Endothelial cell (in vitro differentiated cells): ENCODE measurements at regions not wholly inside any gene's neighbourhood (a gene's known extent, or its start where the extent isn't known, plus 50 kb on each side); places are given as distances from the start of the nearest gene placed in this dataset.

ENCODE experiments used
- DNase-seq: peaks from one replicate; pipeline ENCODE4 v3.0.0; 2021; ENCODE audit warnings: low spot score
- H3K27ac Mint-ChIP-seq: one replicate; pipeline ENCODE4 v1.8.0; 2021; ENCODE audit warnings: mixed read lengths, inconsistent platforms; ENCODE audit not compliant: unreplicated experiment
- H3K27me3 Mint-ChIP-seq: one replicate; pipeline ENCODE4 v1.8.0; 2021; ENCODE audit warnings: mild to moderate bottlenecking, moderate library complexity, mixed read lengths, inconsistent platforms; ENCODE audit not compliant: unreplicated experiment
- H3K36me3 Mint-ChIP-seq: one replicate; pipeline ENCODE4 v1.8.0; 2021; ENCODE audit warnings: mild to moderate bottlenecking, low read depth, mixed read lengths, inconsistent platforms; ENCODE audit not compliant: unreplicated experiment
- H3K4me1 Mint-ChIP-seq: one replicate; pipeline ENCODE4 v1.8.0; 2021; ENCODE audit warnings: mild to moderate bottlenecking, mixed read lengths, inconsistent platforms; ENCODE audit not compliant: unreplicated experiment
- H3K4me3 Mint-ChIP-seq: one replicate; pipeline ENCODE4 v1.8.0; 2021; ENCODE audit warnings: mild to moderate bottlenecking, mixed read lengths, inconsistent platforms; ENCODE audit not compliant: unreplicated experiment
- H3K9me3 Mint-ChIP-seq: one replicate; pipeline ENCODE4 v1.8.0; 2021; ENCODE audit warnings: mixed read lengths, inconsistent platforms; ENCODE audit not compliant: unreplicated experiment
- TF ChIP-seq, protein P1 (sequence below): fragments of 200-600 bp; sonication (generic); IDR thresholded peaks from one replicate; pipeline ENCODE4 v1.5.0; 2021; ENCODE audit warnings: antibody characterized with exemption; ENCODE audit not compliant: unreplicated experiment

DNA sequence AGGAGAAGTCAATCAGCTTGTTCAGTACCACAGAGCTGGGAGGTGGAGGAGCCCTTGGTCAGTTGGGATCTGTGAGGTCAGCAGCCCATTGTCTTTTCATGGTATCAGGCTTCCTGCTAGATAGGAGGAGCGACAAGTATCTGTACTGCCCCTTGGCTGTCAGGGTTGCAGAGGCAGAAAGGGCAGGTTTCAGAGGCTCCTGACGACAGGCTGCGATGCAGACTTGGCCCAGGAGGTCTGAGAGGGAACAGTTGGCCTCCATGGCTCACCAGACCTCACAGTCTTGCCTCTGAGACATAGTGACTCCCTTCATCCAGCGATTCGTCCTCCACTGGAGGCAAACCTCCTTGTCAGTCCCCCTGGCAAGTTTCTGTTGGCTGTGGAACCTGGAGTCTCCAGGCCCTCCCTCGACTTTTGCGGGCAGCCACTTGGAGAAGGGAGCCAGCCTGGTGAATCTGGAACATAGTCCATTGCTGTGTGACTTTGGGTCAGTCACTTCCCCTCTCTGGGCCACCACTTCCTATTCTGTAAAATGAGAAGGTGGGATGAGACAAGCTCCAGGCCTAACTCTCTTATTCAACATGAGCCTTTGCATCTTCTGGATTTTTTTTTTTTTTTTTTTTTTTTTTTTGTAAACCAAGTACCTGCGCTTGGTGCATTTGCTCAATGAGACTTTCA, 177.9 kb upstream of the TLE3 start:
- H3K9me3 Mint-ChIP-seq: no peaks in the 10 kb centered on the region
- DNase-seq: no peak
- H3K4me3 Mint-ChIP-seq: no peak overlapping the region
- no peak overlapping the region for H3K27ac Mint-ChIP-seq
- H3K36me3 Mint-ChIP-seq: no peaks in the 10 kb centered on the region
- peaks cover 13% of the 10 kb centered on the region for H3K4me1 Mint-ChIP-seq
- TF ChIP-seq, protein P1, sequence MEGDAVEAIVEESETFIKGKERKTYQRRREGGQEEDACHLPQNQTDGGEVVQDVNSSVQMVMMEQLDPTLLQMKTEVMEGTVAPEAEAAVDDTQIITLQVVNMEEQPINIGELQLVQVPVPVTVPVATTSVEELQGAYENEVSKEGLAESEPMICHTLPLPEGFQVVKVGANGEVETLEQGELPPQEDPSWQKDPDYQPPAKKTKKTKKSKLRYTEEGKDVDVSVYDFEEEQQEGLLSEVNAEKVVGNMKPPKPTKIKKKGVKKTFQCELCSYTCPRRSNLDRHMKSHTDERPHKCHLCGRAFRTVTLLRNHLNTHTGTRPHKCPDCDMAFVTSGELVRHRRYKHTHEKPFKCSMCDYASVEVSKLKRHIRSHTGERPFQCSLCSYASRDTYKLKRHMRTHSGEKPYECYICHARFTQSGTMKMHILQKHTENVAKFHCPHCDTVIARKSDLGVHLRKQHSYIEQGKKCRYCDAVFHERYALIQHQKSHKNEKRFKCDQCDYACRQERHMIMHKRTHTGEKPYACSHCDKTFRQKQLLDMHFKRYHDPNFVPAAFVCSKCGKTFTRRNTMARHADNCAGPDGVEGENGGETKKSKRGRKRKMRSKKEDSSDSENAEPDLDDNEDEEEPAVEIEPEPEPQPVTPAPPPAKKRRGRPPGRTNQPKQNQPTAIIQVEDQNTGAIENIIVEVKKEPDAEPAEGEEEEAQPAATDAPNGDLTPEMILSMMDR: no peak
- H3K27me3 Mint-ChIP-seq: peaks cover 8% of the 10 kb centered on the region

DNA sequence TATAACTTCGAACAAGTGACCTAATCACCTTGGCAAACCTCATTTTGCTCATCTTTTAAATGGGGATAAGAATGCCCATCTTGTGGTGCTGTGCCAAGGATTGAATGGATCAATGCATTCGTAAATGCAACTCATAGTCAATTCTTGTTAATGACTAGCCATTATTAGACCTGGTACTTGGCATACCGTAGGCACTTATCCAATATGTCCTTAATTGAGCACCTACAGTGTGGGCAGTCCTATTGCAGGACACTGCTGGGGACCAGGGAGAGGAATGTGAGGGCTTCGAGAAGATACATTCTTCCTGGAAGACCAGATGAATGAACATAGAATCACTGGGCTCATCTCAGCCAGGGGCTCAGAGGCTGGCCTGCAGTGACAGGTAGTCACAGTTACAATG, 177.2 kb upstream of the TLE3 start:
- TF ChIP-seq, protein P1: no peak
- peaks cover 8% of the 10 kb centered on the region for H3K27me3 Mint-ChIP-seq
- no peak for DNase-seq
- H3K9me3 Mint-ChIP-seq: no peaks in the 10 kb centered on the region
- H3K4me1 Mint-ChIP-seq: peaks cover 20% of the 10 kb centered on the region
- no peak overlapping the region for H3K27ac Mint-ChIP-seq
- H3K4me3 Mint-ChIP-seq: no peak overlapping the region
- no peaks in the 10 kb centered on the region for H3K36me3 Mint-ChIP-seq

DNA sequence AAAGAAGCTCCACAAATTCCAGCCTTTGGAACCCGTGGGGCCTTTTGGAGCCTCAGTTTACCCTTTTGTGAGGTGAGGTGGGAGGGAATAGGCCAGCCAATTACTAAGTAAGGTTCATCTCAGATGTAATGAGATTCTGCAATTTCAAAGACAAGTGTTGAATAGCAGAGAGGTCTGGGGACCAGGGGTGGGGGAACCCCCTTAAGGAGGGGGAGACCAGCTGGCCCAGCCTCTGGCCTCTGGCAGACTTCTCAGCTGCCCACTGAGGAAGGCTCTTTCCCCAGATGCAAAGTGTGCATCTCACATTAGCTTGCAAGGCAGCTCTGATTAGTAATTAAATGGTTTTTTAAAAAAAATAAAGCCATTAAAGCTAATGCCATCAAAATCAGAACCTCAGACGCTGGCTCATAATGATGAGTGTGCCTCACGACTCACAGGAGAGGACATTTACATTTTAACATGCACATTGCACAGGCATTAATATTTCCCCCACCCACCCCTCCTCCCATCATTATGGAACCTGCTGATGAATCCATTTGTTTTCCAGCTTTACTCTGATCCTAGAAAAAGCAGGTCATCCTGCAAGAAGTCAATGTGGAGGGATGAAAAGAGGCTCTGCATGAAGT, 176.7 kb upstream of the TLE3 start:
- H3K4me1 Mint-ChIP-seq: peaks cover 24% of the 10 kb centered on the region
- peaks cover 12% of the 10 kb centered on the region for H3K27me3 Mint-ChIP-seq
- H3K9me3 Mint-ChIP-seq: no peaks in the 10 kb centered on the region
- H3K27ac Mint-ChIP-seq: no peak overlapping the region
- no peak overlapping the region for H3K4me3 Mint-ChIP-seq
- no peak for DNase-seq
- H3K36me3 Mint-ChIP-seq: no peaks in the 10 kb centered on the region
- TF ChIP-seq, protein P1: no peak

DNA sequence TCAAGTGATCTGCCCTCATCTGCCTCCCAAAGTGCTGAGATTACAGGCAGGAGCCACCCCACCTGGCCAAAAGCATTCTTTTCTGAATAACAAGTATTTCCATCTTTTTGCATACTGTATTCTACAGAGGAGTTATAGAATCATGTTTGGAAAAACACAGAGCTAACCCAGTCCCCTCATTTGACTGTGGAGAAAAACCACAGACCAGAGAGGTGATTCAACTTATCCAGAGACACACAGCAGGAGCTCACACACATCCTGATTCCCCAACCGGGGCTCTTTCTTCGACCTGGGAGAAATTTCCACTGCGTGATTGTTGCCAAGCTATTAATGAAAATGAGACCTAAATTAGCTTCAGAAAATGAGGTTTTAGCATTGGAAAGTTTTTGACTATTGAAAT, 176.1 kb upstream of the TLE3 start:
- no peaks in the 10 kb centered on the region for H3K36me3 Mint-ChIP-seq
- no peak overlapping the region for H3K4me3 Mint-ChIP-seq
- TF ChIP-seq, protein P1: no peak
- peak overlapping the region; percentile 6 for H3K27ac Mint-ChIP-seq
- DNase-seq: no peak
- H3K9me3 Mint-ChIP-seq: no peaks in the 10 kb centered on the region
- H3K4me1 Mint-ChIP-seq: peaks cover 24% of the 10 kb centered on the region
- H3K27me3 Mint-ChIP-seq: peaks cover 12% of the 10 kb centered on the region
